HCT116 (cell line): ENCODE measurements at regions not wholly inside any gene's neighbourhood (a gene's known extent, or its start where the extent isn't known, plus 50 kb on each side); places are given as distances from the start of the nearest gene placed in this dataset.

Source experiments
- ATAC-seq: fragments of 200-7000 bp; cut with Tn5 transposase; 2 replicates; pipeline ENCODE4 v1.9.1; 2020; ENCODE audit warnings: mild to moderate bottlenecking, moderate library complexity
- BruUV-seq: library from RNA; stranded (reverse); fragments of 400-500 nt; replicated peaks from 2 replicates; lab custom pipeline; 2021; lab: Mats Ljungman, UMichigan
- CTCF ChIA-PET: fragments of 300-600 bp; sonication (Branson Sonifier 250); formaldehyde crosslinking; loops from one replicate; lab custom pipeline; 2021; ENCODE audit warnings: antibody characterized with exemption; lab: Charles Lee
- POLR2A ChIA-PET: fragments of 300-600, 350-600 bp; sonication (Branson Sonifier 250); formaldehyde crosslinking; loops from one replicate; lab custom pipeline; 2021; ENCODE audit warnings: antibody characterized with exemption; lab: Charles Lee
- RAD21 ChIA-PET, 2 experiments: fragments of 300-600 bp; sonication (Branson Sonifier 250); formaldehyde crosslinking; loops; one replicate each; lab custom pipeline; 2023; ENCODE audit warnings: low total read pairs in 2 of 2; ENCODE audit not compliant: uncharacterized antibody in 2 of 2, unreplicated experiment in 2 of 2, low non-redundant PET in 1 of 2; lab: Charles Lee
- DNase-seq: peaks from one replicate; pipeline ENCODE4 v3.0.0-alpha.2; 2010; ENCODE audit warnings: low read depth, low spot score
- H2AFZ ChIP-seq: fragments of 200-600 bp; shearing (Covaris generic), sonication (generic); 2 replicates; pipeline ENCODE4 v1.6.1; 2017; ENCODE audit warnings: low read depth, mixed run types, mixed read lengths, antibody characterized with exemption, low read length; ENCODE audit not compliant: poor library complexity, severe bottlenecking
- H3K27ac ChIP-seq: 2 replicates; pipeline ENCODE4 v1.5.1; 2012; ENCODE audit warnings: low read depth, low read length
- H3K27me3 ChIP-seq: fragments of 200-600 bp; sonication (generic); 2 replicates; pipeline ENCODE4 v1.6.1; 2016; ENCODE audit warnings: mixed run types, low read length, mixed read lengths; ENCODE audit not compliant: insufficient read depth
- H3K36me3 ChIP-seq, 2 experiments: fragments of 200-500 bp in 1 of 2; fragments of 200-600 bp in 1 of 2; sonication (Bioruptor generic) in 1 of 2; sonication (generic) in 1 of 2; 2 replicates each; pipeline versions ENCODE4 v1.5.1 to v1.6.1; 2014 to 2016; ENCODE audit warnings: low read length in 2 of 2, inconsistent platforms in 1 of 2, mixed read lengths in 1 of 2, mixed run types in 1 of 2; ENCODE audit not compliant: insufficient read depth in 2 of 2, control insufficient read depth in 1 of 2
- H3K4me1 ChIP-seq, 2 experiments: fragments of 200-600 bp in 1 of 2; sonication (generic) in 1 of 2; 2 replicates each; pipeline versions ENCODE4 v1.5.1 to v1.6.1; 2012 to 2017; ENCODE audit warnings: low read length in 2 of 2, inconsistent platforms in 1 of 2, mild to moderate bottlenecking in 1 of 2, mixed read lengths in 1 of 2, mixed run types in 1 of 2, moderate library complexity in 1 of 2; ENCODE audit not compliant: insufficient read depth in 2 of 2, control insufficient read depth in 1 of 2
- H3K4me2 ChIP-seq: fragments of 200-600 bp; sonication (generic); 2 replicates; pipeline ENCODE4 v1.6.1; 2017; ENCODE audit warnings: mixed run types, low read length, mixed read lengths
- H3K4me3 ChIP-seq, 2 experiments: fragments of 200-600 bp in 1 of 2; sonication (generic) in 1 of 2; replicated peaks in 1 of 2; 2 replicates each; pipeline ENCODE4 v1.5.1; 2011 to 2016; ENCODE audit warnings: low read length in 2 of 2, control low read depth in 1 of 2, low read depth in 1 of 2, mild to moderate bottlenecking in 1 of 2, mixed read lengths in 1 of 2, mixed run types in 1 of 2
- H3K79me2 ChIP-seq: fragments of 200-600 bp; sonication (generic); 2 replicates; pipeline ENCODE4 v1.6.1; 2017; ENCODE audit warnings: mild to moderate bottlenecking, mixed run types, low read length, moderate library complexity, mixed read lengths; ENCODE audit not compliant: insufficient read depth
- H3K9ac ChIP-seq: fragments of 200-600 bp; sonication (generic); 2 replicates; pipeline ENCODE4 v1.6.1; 2016; ENCODE audit warnings: low read length, mixed read lengths
- H3K9me2 ChIP-seq: fragments of 200-600 bp; sonication (generic), shearing (Covaris generic); 2 replicates; pipeline ENCODE4 v1.6.1; 2017; ENCODE audit warnings: mixed run types, mild to moderate bottlenecking, moderate library complexity; ENCODE audit not compliant: insufficient read depth
- H3K9me3 ChIP-seq, 2 experiments: fragments of 200-500 bp in 1 of 2; fragments of 200-600 bp in 1 of 2; sonication (Bioruptor generic) in 1 of 2; sonication (generic) in 1 of 2; 2 replicates each; pipeline ENCODE4 v1.6.1; 2014 to 2017; ENCODE audit warnings: low read length in 2 of 2, mixed read lengths in 2 of 2, inconsistent platforms in 1 of 2, low read depth in 1 of 2, mild to moderate bottlenecking in 1 of 2, mixed run types in 1 of 2, moderate library complexity in 1 of 2; ENCODE audit not compliant: control insufficient read depth in 1 of 2, insufficient read depth in 1 of 2
- H4K20me1 ChIP-seq: fragments of 200-600 bp; sonication (generic), shearing (Covaris generic); 2 replicates; pipeline ENCODE4 v1.6.1; 2017; ENCODE audit warnings: mixed run types, mild to moderate bottlenecking, moderate library complexity; ENCODE audit not compliant: insufficient read depth
- ATF3 ChIP-seq: IDR thresholded peaks from 2 replicates; pipeline ENCODE4 v1.6.1; 2012
- CBX3 ChIP-seq: IDR thresholded peaks from 2 replicates; pipeline ENCODE4 v1.6.1; 2012; ENCODE audit warnings: low read depth
- CTCF ChIP-seq, 3 experiments: fragments of 200-600 bp in 1 of 3; sonication (generic) in 1 of 3; IDR thresholded peaks in 2 of 3; conservative IDR thresholded peaks in 1 of 3; 2 replicates each; pipeline ENCODE4 v1.5.1; 2012 to 2017; ENCODE audit warnings: low read depth in 2 of 3, low read length in 2 of 3, antibody characterized with exemption in 1 of 3, borderline replicate concordance in 1 of 3, control low read depth in 1 of 3, mild to moderate bottlenecking in 1 of 3, mixed read lengths in 1 of 3, mixed run types in 1 of 3, moderate library complexity in 1 of 3; ENCODE audit not compliant: insufficient read depth in 1 of 3
- EGR1 ChIP-seq: IDR thresholded peaks from 2 replicates; pipeline ENCODE4 v1.6.1; 2012; ENCODE audit warnings: low read depth
- EZH2phosphoT487 ChIP-seq: fragments of 200-600 bp; IDR thresholded peaks from 2 replicates; pipeline ENCODE4 v1.6.1; 2018; ENCODE audit warnings: antibody characterized with exemption, borderline replicate concordance
- FOSL1 ChIP-seq: IDR thresholded peaks from 2 replicates; pipeline ENCODE4 v1.6.1; 2012; ENCODE audit warnings: low read depth
- JUND ChIP-seq: IDR thresholded peaks from 2 replicates; pipeline ENCODE4 v1.6.1; 2012
- MAX ChIP-seq: IDR thresholded peaks from 2 replicates; pipeline ENCODE4 v1.6.1; 2012
- POLR2A ChIP-seq: IDR thresholded peaks from 2 replicates; pipeline ENCODE4 v1.7.0; 2011; ENCODE audit warnings: borderline replicate concordance; ENCODE audit not compliant: insufficient read depth, insufficient read length; ENCODE audit errors: extremely low read depth
- REST ChIP-seq: IDR thresholded peaks from 2 replicates; pipeline ENCODE4 v1.6.1; 2012; ENCODE audit warnings: low read depth
- SP1 ChIP-seq: IDR thresholded peaks from 2 replicates; pipeline ENCODE4 v1.6.1; 2012; ENCODE audit warnings: low read depth
- SRF ChIP-seq: IDR thresholded peaks from 2 replicates; pipeline ENCODE4 v1.6.1; 2012; ENCODE audit warnings: low read depth
- ZBTB33 ChIP-seq: IDR thresholded peaks from 2 replicates; pipeline ENCODE4 v1.6.1; 2011; ENCODE audit warnings: mild to moderate bottlenecking, low read length, moderate library complexity; ENCODE audit not compliant: insufficient replicate concordance; ENCODE audit errors: extremely low read depth
- ZFX ChIP-seq: fragments of 450-650 bp; IDR thresholded peaks from 2 replicates; pipeline ENCODE4 v1.6.1; 2017
- ZNF274 ChIP-seq: fragments of 200-500 bp; sonication (Bioruptor generic); IDR thresholded peaks from 2 replicates; pipeline ENCODE4 v1.6.1; 2014; ENCODE audit warnings: mild to moderate bottlenecking, low read depth, low read length, inconsistent platforms
- intact Hi-C: fragments of 100-400 bp; cut with micrococcal nuclease; formaldehyde crosslinking; loops from 2 replicates; pipeline ENCODE4 v1.10.0; 2022

GRCh38 chr2:38199127-38199526 lies 123.2 kb upstream of the CYP1B1 start (continued):
- TF ChIP-seq REST (no peak), MAX (no peak), ZFX (no peak), SRF (no peak), ZBTB33 (no peak), JUND (no peak)

GRCh38 chr2:38194751-38195150 lies 118.8 kb upstream of the CYP1B1 start:
- Histone ChIP-seq H3K36me3 (no peaks in the 10 kb centered on the region), H3K4me3 (no peak overlapping the region), H2AFZ (no peak overlapping the region), H3K9me3 (no peaks in the 10 kb centered on the region), H3K4me1 (no peaks in the 10 kb centered on the region), H3K9me2 (no peaks in the 10 kb centered on the region), H3K27ac (no peak overlapping the region), H4K20me1 (no peaks in the 10 kb centered on the region), H3K9ac (no peak overlapping the region), H3K27me3 (no peaks in the 10 kb centered on the region), H3K4me2 (no peak overlapping the region), H3K79me2 (no peaks in the 10 kb centered on the region)
- intact Hi-C loops, result no loop called here
- no TSS peak for BruUV-seq
- ChIA-PET POLR2A (no interaction called here), RAD21 (no interaction called here), CTCF (no interaction called here)
- ATAC-seq, result no peak
- DNase-seq, result no peak
- TF ChIP-seq CBX3, result no peak
- no peak for TF ChIP-seq SP1
- TF ChIP-seq ZBTB33, result no peak
- no peak for TF ChIP-seq CTCF (IDR thresholded peaks at IDR 0.05 in 2 of 3, conservative IDR thresholded peaks at IDR 0.05 in 1 of 3; ENCODE audit: borderline replicate concordance in 1 of 3, insufficient read depth in 1 of 3, low read depth in 2 of 3, low read length in 2 of 3)
- no peak for TF ChIP-seq FOSL1
- TF ChIP-seq SRF, result no peak
- TF ChIP-seq POLR2A, result no peak
- no peak for TF ChIP-seq ZFX
- TF ChIP-seq EGR1, result no peak
- no peak for TF ChIP-seq MAX
- no peak for TF ChIP-seq EZH2phosphoT487
- TF ChIP-seq ATF3, result no peak
- no peak for TF ChIP-seq JUND
- no peak for TF ChIP-seq ZNF274
